Vagina (tissue), 2 donors: ENCODE measurements at regions not wholly inside any gene's neighbourhood (a gene's known extent, or its start where the extent isn't known, plus 50 kb on each side); places are given as distances from the start of the nearest gene placed in this dataset.

Experiments used
- POLR2A ChIP-seq, 2 donors: fragments of 450-650 bp; IDR thresholded peaks; one replicate each; pipeline ENCODE4 v1.6.1; 2017; ENCODE audit warnings: antibody characterized with exemption in 2 of 2, mild to moderate bottlenecking in 2 of 2, moderate library complexity in 2 of 2
- POLR2AphosphoS5 ChIP-seq, 2 donors: sonication (generic); formaldehyde crosslinking; IDR thresholded peaks; one replicate each; pipeline ENCODE4 v1.9.0; 2017; ENCODE audit warnings: antibody characterized with exemption in 2 of 2, mild to moderate bottlenecking in 2 of 2, low read depth in 1 of 2; ENCODE audit not compliant: insufficient read depth in 1 of 2
- TF ChIP-seq, protein P1 (sequence below), 3 experiments: fragments of 450-650 bp in 2 of 3; fragments of 200-600 bp in 1 of 3; sonication (generic) in 1 of 3; IDR thresholded peaks; one replicate each; pipeline ENCODE4 v1.5.1; 2017 to 2019; ENCODE audit warnings: antibody characterized with exemption in 3 of 3, mild to moderate bottlenecking in 2 of 3, moderate library complexity in 2 of 3

DNA sequence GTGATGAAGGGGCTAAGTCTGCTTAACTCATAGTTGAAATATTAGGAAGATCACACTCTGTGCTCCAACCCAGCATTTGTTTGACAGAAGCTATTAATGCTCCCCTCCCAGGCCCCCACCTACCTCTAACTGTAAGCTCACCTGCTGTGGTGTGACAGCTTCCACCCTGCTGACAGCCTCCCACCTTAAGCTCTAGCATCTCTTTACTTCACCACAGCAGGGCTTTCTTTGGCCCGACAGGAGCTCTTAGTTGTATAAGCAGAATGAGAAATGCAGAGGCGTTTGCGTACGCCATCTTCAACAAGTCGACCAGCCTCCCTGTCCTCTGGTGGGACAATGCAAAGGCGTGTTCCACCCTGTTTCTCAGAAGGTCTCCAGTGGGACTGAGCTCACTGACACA is 80.1 kb upstream of the OSBPL8 start:
- TF ChIP-seq, protein P1, sequence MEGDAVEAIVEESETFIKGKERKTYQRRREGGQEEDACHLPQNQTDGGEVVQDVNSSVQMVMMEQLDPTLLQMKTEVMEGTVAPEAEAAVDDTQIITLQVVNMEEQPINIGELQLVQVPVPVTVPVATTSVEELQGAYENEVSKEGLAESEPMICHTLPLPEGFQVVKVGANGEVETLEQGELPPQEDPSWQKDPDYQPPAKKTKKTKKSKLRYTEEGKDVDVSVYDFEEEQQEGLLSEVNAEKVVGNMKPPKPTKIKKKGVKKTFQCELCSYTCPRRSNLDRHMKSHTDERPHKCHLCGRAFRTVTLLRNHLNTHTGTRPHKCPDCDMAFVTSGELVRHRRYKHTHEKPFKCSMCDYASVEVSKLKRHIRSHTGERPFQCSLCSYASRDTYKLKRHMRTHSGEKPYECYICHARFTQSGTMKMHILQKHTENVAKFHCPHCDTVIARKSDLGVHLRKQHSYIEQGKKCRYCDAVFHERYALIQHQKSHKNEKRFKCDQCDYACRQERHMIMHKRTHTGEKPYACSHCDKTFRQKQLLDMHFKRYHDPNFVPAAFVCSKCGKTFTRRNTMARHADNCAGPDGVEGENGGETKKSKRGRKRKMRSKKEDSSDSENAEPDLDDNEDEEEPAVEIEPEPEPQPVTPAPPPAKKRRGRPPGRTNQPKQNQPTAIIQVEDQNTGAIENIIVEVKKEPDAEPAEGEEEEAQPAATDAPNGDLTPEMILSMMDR (IDR thresholded peaks at IDR 0.05), result no peak
- TF ChIP-seq POLR2AphosphoS5 (IDR thresholded peaks at IDR 0.05; ENCODE audit: insufficient read depth in 1 of 2, low read depth in 1 of 2), result no peak
- TF ChIP-seq POLR2A (IDR thresholded peaks at IDR 0.05), result no peak
